ENCODE measurements at regions not wholly inside any gene's neighbourhood (a gene's known extent, or its start where the extent isn't known, plus 50 kb on each side); places are given as distances from the start of the nearest gene placed in this dataset.

DNA sequence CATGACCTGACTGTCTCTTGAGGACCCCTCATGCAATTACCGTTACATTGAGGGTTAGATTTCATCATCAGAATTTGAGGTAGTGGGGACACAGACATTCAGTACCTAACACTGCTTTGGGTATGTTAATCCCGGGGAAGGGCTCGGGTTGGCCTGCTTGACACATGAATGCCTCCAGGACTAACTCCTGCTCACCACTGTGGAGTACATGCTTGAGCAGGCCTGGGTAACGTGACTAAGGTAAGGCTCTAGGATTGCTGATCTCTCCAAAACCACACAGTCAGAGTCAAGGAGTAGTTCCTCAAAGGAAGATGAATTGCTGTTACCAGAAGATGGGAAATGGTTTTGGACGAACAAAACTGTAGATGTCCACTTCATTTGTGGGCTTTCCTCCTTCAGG lies 376.3 kb upstream of the ZNF462 start:
- TF ChIP-seq POLR2A (IDR thresholded peaks at IDR 0.05; ENCODE audit: extremely low read depth, insufficient read length): no peak
- TF ChIP-seq, protein P1, sequence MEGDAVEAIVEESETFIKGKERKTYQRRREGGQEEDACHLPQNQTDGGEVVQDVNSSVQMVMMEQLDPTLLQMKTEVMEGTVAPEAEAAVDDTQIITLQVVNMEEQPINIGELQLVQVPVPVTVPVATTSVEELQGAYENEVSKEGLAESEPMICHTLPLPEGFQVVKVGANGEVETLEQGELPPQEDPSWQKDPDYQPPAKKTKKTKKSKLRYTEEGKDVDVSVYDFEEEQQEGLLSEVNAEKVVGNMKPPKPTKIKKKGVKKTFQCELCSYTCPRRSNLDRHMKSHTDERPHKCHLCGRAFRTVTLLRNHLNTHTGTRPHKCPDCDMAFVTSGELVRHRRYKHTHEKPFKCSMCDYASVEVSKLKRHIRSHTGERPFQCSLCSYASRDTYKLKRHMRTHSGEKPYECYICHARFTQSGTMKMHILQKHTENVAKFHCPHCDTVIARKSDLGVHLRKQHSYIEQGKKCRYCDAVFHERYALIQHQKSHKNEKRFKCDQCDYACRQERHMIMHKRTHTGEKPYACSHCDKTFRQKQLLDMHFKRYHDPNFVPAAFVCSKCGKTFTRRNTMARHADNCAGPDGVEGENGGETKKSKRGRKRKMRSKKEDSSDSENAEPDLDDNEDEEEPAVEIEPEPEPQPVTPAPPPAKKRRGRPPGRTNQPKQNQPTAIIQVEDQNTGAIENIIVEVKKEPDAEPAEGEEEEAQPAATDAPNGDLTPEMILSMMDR (IDR thresholded peaks at IDR 0.05; ENCODE audit: low read depth, low read length): no peak
- TF ChIP-seq MYC (IDR thresholded peaks at IDR 0.05; ENCODE audit: low read depth, low read length): no peak
- TF ChIP-seq MAX (IDR thresholded peaks at IDR 0.05; ENCODE audit: low read depth, low read length): no peak

Data from NB4 (cell line).